GM12878 (cell line): ENCODE measurements at regions not wholly inside any gene's neighbourhood (a gene's known extent, or its start where the extent isn't known, plus 50 kb on each side); places are given as distances from the start of the nearest gene placed in this dataset.

Experiments
- ATAC-seq: fragments of 200-7000 bp; cut with Tn5 transposase; 3 replicates; pipeline ENCODE4 v1.9.1; 2020; ENCODE audit warnings: mild to moderate bottlenecking, moderate library complexity
- BruUV-seq: library from RNA; stranded (reverse); fragments of 400-500 nt; replicated peaks from 2 replicates; lab custom pipeline; 2021; lab: Mats Ljungman, UMichigan
- CTCF ChIA-PET: fragments of 300-600 bp; sonication (Branson Sonifier 250); formaldehyde crosslinking; extraction: SDS; loops from one replicate; lab custom pipeline; 2021; ENCODE audit warnings: inconsistent platforms; lab: Yijun Ruan, JAX
- POLR2A ChIA-PET: fragments of 350-600 bp; formaldehyde crosslinking; extraction: SDS; loops from one replicate; lab custom pipeline; 2021; ENCODE audit warnings: inconsistent platforms; lab: Charles Lee
- RAD21 ChIA-PET: fragments of 300-600 bp; sonication (Branson Sonifier 250); formaldehyde crosslinking; loops from one replicate; lab custom pipeline; 2023; ENCODE audit warnings: antibody characterized with exemption; ENCODE audit not compliant: unreplicated experiment; lab: Charles Lee
- SMC1A ChIA-PET: fragments of 300-600 bp; sonication (Branson Sonifier 250); formaldehyde crosslinking; loops from one replicate; lab custom pipeline; 2023; ENCODE audit not compliant: unreplicated experiment, uncharacterized antibody; lab: Charles Lee
- DNase-seq: peaks from one replicate; pipeline ENCODE4 v3.0.0-alpha.2; 2011; ENCODE audit warnings: low read depth, low spot score
- FAIRE-seq: peaks from 3 replicates; lab custom pipeline; 2011; peaks lifted over from hg19 to GRCh38; lab: Jason Lieb, UNC
- H2AFZ ChIP-seq: 2 replicates; pipeline ENCODE4 v1.6.0; 2011; ENCODE audit warnings: low read depth, low read length, control low read depth; ENCODE audit not compliant: control insufficient read depth
- H3K27ac ChIP-seq: 2 replicates; pipeline ENCODE4 v1.5.1; 2011; ENCODE audit warnings: control low read depth; ENCODE audit not compliant: control insufficient read depth, insufficient read depth
- H3K27me3 ChIP-seq, 2 experiments: replicated peaks in 1 of 2; 2 replicates each; pipeline versions ENCODE4 v1.6.0 to v1.6.1; 2011; ENCODE audit warnings: low read length in 1 of 2; ENCODE audit not compliant: control insufficient read depth in 2 of 2, insufficient read depth in 2 of 2
- H3K36me3 ChIP-seq, 2 experiments: 2 replicates each; pipeline ENCODE4 v1.5.1; 2011; ENCODE audit warnings: low read length in 1 of 2; ENCODE audit not compliant: control insufficient read depth in 2 of 2, insufficient read depth in 2 of 2
- H3K4me1 ChIP-seq: 2 replicates; pipeline ENCODE4 v1.6.1; 2011; ENCODE audit warnings: mild to moderate bottlenecking, low read length, moderate library complexity, mixed read lengths; ENCODE audit not compliant: control insufficient read depth, insufficient read depth
- H3K4me2 ChIP-seq: 2 replicates; pipeline ENCODE4 v1.6.0; 2011; ENCODE audit warnings: control low read depth; ENCODE audit not compliant: control insufficient read depth, insufficient read depth
- H3K4me3 ChIP-seq: fragments of 200-600 bp; sonication (generic); 2 replicates; pipeline ENCODE4 v1.5.1; 2016
- H3K79me2 ChIP-seq: 2 replicates; pipeline ENCODE4 v1.6.0; 2011; ENCODE audit warnings: low read length; ENCODE audit not compliant: control insufficient read depth, insufficient read depth
- H3K9ac ChIP-seq: 2 replicates; pipeline ENCODE4 v1.8.0; 2011; ENCODE audit warnings: low read length, control low read depth, mixed read lengths; ENCODE audit not compliant: control insufficient read depth, insufficient read depth
- H3K9me3 ChIP-seq: replicated peaks from 3 replicates; pipeline ENCODE4 v1.5.1; 2011; ENCODE audit warnings: mild to moderate bottlenecking, low read length; ENCODE audit not compliant: control insufficient read depth, insufficient read depth
- H4K20me1 ChIP-seq: 2 replicates; pipeline ENCODE4 v1.6.0; 2011; ENCODE audit not compliant: control insufficient read depth, insufficient read depth
- E4F1 ChIP-seq: fragments of 450-650 bp; IDR thresholded peaks from 2 replicates; pipeline ENCODE4 v1.6.1; 2018; ENCODE audit warnings: borderline replicate concordance, mild to moderate bottlenecking; ENCODE audit not compliant: partially characterized antibody
- EGR1 ChIP-seq, 2 experiments: IDR thresholded peaks; 1 replicate in 1 of 2; 2 replicates in 1 of 2; pipeline ENCODE4 v1.6.1; 2011 to 2012; ENCODE audit warnings: low read depth in 2 of 2, low read length in 2 of 2, borderline replicate concordance in 1 of 2, mild to moderate bottlenecking in 1 of 2, moderate library complexity in 1 of 2
- ESRRA ChIP-seq: IDR thresholded peaks from 2 replicates; pipeline ENCODE4 v1.6.1; 2012; ENCODE audit warnings: mild to moderate bottlenecking, low read length, improper control_type of control experiment
- ETV6 ChIP-seq, 2 experiments: fragments of 450-650 bp in 1 of 2; IDR thresholded peaks in 1 of 2; conservative IDR thresholded peaks in 1 of 2; 2 replicates each; pipeline ENCODE4 v1.6.1; 2014; ENCODE audit warnings: antibody characterized with exemption in 1 of 2, borderline replicate concordance in 1 of 2, low read depth in 1 of 2, mild to moderate bottlenecking in 1 of 2, moderate library complexity in 1 of 2
- SMARCA5 ChIP-seq: fragments of 450-650 bp; IDR thresholded peaks from 2 replicates; pipeline ENCODE4 v1.6.1; 2017; ENCODE audit warnings: mild to moderate bottlenecking
- SREBF2 ChIP-seq: IDR thresholded peaks from 2 replicates; pipeline ENCODE4 v1.6.1; 2012; ENCODE audit warnings: mild to moderate bottlenecking, low read length
- TCF12 ChIP-seq: IDR thresholded peaks from 2 replicates; pipeline ENCODE4 v1.6.1; 2011; ENCODE audit warnings: low read depth, mild to moderate bottlenecking, low read length
- TCF7 ChIP-seq: IDR thresholded peaks from 2 replicates; pipeline ENCODE4 v1.6.1; 2014; ENCODE audit warnings: antibody characterized with exemption, borderline replicate concordance
- WGBS: methylation state at CpG from one replicate; pipeline ENCODE4 v1.1.6; 2016; ENCODE audit warnings: low lambda C conversion rate; ENCODE audit not compliant: insufficient replicate concordance, insufficient coverage; ENCODE audit errors: missing lambda C conversion rate; 5-methylcytosine and 5-hydroxymethylcytosine counted together
- in situ Hi-C: fragments of 300-500 bp; cut with MboI; formaldehyde crosslinking; loops from 9 replicates; pipeline ENCODE4 v1.14.3; 2018; ENCODE audit warnings: mixed read lengths
- intact Hi-C: fragments of 100-400 bp; cut with micrococcal nuclease; formaldehyde crosslinking; loops from one replicate; pipeline ENCODE4 v1.14.2; 2022; ENCODE audit not compliant: unreplicated experiment
- TF ChIP-seq, protein P1 (sequence below): IDR thresholded peaks from 2 replicates; pipeline ENCODE4 v1.6.1; 2012; ENCODE audit warnings: low read length, inconsistent platforms

- TF ChIP-seq TCF12 = no peak
- TF ChIP-seq TCF7 = no peak
- no peak for TF ChIP-seq EGR1 (IDR thresholded peaks at IDR 0.05; ENCODE audit: borderline replicate concordance in 1 of 2, low read depth in 2 of 2, low read length in 2 of 2)
- TF ChIP-seq, protein P1, sequence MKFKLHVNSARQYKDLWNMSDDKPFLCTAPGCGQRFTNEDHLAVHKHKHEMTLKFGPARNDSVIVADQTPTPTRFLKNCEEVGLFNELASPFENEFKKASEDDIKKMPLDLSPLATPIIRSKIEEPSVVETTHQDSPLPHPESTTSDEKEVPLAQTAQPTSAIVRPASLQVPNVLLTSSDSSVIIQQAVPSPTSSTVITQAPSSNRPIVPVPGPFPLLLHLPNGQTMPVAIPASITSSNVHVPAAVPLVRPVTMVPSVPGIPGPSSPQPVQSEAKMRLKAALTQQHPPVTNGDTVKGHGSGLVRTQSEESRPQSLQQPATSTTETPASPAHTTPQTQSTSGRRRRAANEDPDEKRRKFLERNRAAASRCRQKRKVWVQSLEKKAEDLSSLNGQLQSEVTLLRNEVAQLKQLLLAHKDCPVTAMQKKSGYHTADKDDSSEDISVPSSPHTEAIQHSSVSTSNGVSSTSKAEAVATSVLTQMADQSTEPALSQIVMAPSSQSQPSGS = no peak
- TF ChIP-seq ESRRA = no peak
- no peak for TF ChIP-seq ETV6 (conservative IDR thresholded peaks at IDR 0.05 in 1 of 2, IDR thresholded peaks at IDR 0.05 in 1 of 2; ENCODE audit: borderline replicate concordance in 1 of 2, low read depth in 1 of 2)
- TF ChIP-seq SREBF2 = no peak
- no peak for TF ChIP-seq SMARCA5
- TF ChIP-seq E4F1 = no peak
- Histone ChIP-seq H3K9me3 (no peaks in the 10 kb centered on the region), H3K4me1 (no peaks in the 10 kb centered on the region), H3K27ac (no peak overlapping the region), H4K20me1 (no peaks in the 10 kb centered on the region), H3K79me2 (no peaks in the 10 kb centered on the region), H3K36me3 (no peaks in the 10 kb centered on the region), H3K4me2 (no peak overlapping the region), H3K9ac (no peak overlapping the region), H2AFZ (no peak overlapping the region), H3K27me3 (no peaks in the 10 kb centered on the region), H3K4me3 (no peak overlapping the region)
- DNase-seq (no peak), ATAC-seq (no peak), FAIRE-seq (no peak)
- ChIA-PET RAD21 (no interaction called here), POLR2A (no interaction called here), SMC1A (interaction anchor here (0.8 to 1.2 kb wide), 2 partner anchors 13 to 21 kb away, joined by 3 read pairs; no protein-coding TSS in a partner anchor), CTCF (interaction anchor here (1.4 kb wide), 1 partner anchor 937 kb away, joined by 4 read pairs; no protein-coding TSS in a partner anchor)
- no TSS peak for BruUV-seq
- intact Hi-C loops = no loop called here
- in situ Hi-C loops = no loop called here
- 39% methylated on average over 4 of the region's 4 CpGs for WGBS
Measured at GRCh38 chr14:53411125-53411524, 258.0 kb upstream of the DDHD1 start.
